GM12873 (cell line): ENCODE measurements at regions not wholly inside any gene's neighbourhood (a gene's known extent, or its start where the extent isn't known, plus 50 kb on each side); places are given as distances from the start of the nearest gene placed in this dataset.

Experiments used
- CTCF ChIP-seq: IDR thresholded peaks from 2 replicates; pipeline ENCODE4 v1.5.1; 2012; ENCODE audit warnings: low read depth, mild to moderate bottlenecking, moderate library complexity, low read length, control low read depth; ENCODE audit not compliant: insufficient read depth; ENCODE audit errors: missing control alignments

- TF ChIP-seq CTCF, result no peak
Observed at GRCh38 chr13:59435024-59435423, 728.7 kb downstream of the DIAPH3 start.

DNA sequence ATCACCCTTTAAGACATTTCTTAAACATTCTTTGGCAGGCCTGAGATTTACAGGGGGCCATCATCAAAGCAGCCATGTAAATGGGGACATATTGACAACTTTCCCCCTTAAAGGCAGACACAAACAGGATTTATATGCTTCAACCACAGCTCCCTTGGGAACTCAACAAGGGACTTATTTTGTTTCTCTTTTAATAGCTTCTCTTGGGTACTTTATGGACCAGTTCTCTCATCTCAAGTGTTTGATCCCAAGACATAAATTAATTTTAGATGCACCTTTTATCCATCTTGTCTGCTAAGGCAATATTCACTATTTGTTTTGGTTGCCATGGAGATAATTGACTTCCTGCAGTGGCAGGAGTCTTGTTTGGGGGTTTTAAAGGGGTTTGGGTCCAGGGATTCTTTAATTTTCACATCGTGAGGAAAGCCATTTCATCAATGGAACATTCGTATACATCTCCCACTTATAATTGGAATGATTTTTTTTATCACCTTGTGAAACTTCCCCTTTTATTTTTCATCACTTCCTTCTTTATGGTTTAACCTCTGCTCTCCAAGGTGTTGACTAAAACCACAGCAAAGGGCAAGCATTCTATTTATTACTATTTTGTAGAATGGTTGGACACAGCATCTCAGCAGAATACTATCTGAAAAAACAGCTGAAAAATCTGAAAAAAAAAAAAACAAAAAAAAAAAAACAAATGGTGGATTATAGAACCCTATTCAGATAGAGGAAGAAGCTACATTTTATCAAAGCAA lies 726.0 kb downstream of the DIAPH3 start:
- no peak for TF ChIP-seq CTCF

GRCh38 chr13:59439776-59440428 lies 723.8 kb downstream of the DIAPH3 start:
- no peak for TF ChIP-seq CTCF

- TF ChIP-seq CTCF, result no peak
Observed at GRCh38 chr13:59441596-59442280, 722.0 kb downstream of the DIAPH3 start.

DNA sequence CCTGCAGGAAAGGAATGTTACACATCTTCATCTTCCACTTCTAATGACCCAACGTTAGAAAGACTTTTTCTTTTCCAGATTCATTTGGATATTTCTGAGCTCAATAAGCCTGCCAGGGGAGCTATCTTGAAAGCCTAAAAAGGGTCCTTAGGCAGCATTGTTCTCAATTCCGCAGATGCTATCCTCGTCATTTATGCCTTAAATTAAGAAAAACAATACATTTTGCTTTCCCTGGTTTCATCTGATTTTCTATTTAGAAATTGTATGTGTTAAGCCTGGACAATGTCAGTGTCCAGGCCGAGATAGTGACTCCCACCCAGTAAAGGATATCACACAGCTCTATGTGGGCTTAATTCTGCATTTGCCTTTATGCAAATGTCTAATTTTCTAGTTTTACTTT lies 721.3 kb downstream of the DIAPH3 start:
- TF ChIP-seq CTCF, result no peak

DNA sequence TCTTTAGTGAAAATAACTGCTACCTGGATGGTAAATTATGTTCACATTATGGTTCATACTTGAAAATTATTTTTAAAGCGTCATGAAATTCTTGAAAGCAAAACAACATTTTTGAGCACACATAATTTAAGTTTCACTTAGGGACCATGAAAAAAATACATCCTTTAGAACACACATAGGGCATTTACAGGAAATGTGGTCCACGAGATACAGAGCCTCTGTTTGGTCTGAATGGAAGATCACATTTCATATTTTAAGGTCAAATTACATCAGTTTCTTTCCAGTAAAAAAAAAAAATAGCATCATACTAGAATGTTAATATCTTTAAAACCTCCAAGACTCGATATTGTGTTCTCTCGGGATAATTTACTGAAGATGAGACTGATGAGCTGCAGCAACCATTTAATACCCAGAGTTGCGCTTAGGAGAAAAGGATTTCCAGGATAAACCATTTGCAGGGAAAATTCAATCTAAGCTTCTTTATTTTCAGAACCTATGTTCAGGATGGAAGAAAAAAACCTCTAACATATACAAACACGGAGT lies 720.7 kb downstream of the DIAPH3 start:
- no peak for TF ChIP-seq CTCF
